Stimulated activated CD8-positive, alpha-beta memory T cell treated with anti-CD3 and anti-CD28 coated beads, Interleukin-4, amount 100 ng/mL, for 1 hour (primary cell): ENCODE measurements at regions not wholly inside any gene's neighbourhood (a gene's known extent, or its start where the extent isn't known, plus 50 kb on each side); places are given as distances from the start of the nearest gene placed in this dataset.

Experiments used
- DNase-seq, 2 donors: peaks; one replicate each; pipeline ENCODE4 v3.0.0-alpha.2; 2020; ENCODE audit warnings: low read depth in 2 of 2, low spot score in 1 of 2

DNA sequence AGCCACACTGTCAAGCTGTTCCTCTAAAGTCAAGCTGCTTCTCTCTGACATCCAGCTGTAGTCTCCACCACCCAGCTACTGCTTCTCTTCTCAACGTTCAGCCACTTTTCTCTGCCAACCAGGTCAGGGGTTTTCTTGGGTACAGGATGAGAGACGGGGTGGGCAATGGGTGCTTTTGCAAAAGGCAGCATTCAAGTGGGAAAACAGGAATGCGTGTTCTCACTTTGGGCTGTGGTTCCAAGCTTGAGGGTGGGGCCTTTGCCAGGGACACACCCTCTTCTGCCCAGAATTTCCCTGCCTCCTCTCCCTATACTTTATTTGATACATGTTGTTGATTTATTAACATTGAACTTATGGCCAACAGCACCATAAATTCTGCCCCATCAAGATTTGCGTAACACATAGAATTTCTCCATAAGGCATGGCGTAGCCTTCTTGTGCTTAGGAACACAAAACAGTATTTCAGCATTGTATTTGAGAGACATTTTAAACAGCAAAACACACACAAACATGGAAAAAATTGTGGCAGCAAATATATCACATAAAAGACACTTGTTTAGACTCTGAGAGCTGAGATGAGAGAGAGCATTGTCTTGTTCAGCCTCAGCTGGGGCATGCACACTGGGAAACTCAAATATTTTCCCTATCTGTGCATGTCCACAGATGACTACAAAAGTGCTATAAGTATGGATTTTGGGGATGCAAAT, 392.8 kb downstream of the SLITRK6 start:
- no peak for DNase-seq

DNA sequence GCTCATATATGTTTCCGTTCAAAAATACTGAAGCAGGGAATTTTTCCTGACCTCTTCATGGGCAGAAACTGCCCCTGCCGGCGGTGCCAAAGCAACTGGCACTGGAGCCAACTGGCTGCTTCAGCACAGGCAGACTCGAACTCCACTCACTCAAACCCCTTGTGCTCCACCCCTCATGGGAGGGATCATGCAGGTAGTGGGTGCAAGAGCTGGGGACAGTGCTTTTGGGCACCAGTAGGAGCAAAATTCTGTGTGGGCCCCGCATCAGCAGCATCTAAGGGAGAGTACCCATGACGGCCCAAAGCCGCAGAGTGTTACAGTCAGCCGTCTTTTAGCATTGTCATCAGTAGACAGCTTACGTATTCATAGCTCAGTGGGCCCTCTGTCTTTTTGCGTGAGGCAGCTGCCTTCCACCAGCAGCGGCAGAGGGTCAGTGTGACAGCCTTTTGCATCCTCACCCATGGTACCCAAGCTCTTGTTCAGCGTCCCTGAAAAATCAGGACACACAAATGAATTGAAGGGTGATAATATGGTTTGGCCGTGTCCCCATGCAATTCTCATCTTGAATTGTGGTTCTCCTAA, 393.8 kb downstream of the SLITRK6 start:
- DNase-seq = no peak

DNA sequence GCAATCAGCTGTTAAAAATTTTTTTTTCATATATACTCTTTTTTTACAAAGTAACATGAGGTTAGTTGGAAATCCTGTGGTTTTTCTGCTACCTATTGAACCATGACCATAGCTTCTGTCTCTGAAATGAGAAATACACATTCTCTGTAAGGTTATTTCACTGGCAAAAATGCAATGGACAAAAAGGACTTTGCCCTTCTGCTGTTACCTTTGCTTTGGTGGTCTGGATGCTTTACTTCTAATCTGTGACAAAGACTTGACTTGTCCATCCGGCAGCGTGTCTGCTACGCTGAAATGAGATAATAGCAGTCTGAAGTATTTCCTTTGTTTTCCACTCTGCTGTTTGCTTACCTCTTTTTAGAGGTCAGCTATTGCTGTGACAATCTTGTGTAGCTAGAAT, 412.8 kb downstream of the SLITRK6 start:
- DNase-seq = no peak

DNA sequence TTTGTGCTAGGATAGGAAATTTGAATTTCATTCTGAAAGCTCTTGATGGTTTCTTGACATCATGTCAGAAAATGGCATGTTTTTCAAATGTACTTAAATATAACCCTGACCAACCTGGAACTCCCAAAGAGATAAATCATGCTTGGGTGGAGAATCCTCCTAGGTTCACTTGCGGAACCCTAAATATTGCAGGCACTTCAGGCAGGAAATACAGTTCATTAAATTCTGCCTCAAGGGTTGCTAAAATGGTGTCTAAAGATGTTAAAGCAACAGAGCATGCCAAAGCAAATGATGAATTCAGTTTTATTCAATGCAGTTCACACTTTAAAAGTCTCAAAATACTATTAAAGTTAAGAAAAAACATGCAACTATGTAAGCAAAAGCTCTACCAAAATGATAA, 415.9 kb downstream of the SLITRK6 start:
- no peak for DNase-seq

DNA sequence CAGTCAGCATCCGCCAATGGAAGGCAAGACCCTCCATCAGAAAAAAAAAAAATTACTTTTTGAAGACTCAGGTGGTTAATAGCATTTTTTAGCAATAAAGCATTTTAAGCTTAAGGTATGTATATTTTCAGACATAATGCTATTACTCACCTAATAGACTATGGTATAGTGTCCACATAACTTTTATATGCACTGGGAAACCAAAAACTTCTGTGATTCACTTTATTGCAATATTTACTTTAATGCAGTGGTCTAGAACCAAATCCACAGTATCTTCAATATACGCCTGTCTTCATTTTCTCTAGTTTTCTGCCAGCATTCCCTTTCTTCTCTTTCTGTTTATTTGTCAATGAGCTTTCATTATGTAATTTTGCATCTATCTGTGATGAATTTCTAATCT, 418.1 kb downstream of the SLITRK6 start:
- DNase-seq = no peak

DNA sequence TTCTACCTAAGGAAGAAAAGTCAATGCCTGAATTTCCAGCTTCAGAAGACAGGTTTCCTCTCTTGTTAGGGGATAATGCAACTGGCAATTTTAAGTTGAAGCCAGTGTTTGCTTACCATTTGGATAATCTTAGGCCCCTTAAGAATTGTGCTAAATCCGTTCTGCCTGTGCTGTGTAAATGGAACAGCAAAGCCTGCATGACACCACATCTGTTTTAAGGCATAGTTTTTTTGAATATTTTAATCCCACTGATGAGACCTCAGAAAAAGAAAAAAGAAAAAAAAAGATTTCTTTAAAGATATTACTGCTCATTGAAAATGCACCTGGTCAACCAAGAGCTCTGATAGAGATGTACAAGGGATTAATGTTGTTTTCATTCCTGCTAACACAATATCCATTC, 419.2 kb downstream of the SLITRK6 start:
- no peak for DNase-seq

DNA sequence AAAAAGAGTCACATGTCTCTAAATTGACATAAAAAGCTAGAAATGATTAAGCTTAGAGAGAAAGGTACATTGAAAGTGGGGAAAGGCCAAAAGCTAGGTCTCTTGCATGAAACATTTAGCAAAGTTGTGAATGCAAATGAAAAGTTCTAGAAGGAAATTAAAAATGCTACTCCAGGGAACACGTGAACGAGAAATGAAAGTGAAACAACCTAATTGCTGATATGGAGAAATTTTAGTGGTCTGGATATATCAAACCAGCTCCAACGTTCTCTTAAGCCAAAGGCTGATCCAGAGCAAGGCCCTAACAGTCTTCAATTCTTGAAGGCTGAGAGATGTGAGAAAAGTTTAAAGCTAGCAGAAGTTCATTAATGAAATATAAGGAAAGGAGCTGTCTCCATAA, 419.8 kb downstream of the SLITRK6 start:
- no peak for DNase-seq

DNA sequence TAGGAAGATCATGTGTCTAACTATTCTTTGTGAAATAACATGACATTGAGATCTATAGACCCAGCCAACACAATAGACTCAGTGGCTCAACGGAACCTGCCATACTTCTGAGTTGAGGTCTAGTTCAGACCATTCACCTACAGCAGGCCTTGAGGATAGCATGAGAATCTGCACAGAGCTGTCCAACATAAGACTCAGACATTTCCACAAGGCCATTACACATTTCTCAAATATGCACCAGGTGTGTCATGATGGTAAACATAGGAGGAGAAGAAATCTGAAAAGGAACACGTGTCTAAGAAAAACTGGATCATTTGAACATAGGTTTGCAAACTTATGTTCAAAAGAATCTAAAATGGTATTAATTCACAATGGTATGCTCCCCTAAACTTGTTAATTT, 421.4 kb downstream of the SLITRK6 start:
- no peak for DNase-seq

DNA sequence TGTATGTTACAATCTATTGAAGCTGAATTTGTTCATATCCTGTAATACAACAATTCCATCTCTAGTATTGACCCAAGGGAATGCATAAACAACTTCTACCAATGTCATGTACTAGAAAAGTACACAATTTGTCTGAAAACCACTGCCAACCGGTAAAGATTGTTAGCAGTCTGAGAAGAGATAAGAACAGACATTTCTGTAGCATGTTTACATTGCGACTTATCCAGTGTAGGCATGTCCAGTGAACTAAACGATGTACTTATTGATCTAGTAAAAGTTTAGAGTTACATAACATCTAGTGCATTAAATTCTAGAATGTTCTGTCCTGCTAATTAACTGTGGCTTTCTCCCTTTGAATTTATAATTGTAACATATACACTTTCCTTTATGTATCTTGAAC, 425.9 kb downstream of the SLITRK6 start:
- DNase-seq = no peak

DNA sequence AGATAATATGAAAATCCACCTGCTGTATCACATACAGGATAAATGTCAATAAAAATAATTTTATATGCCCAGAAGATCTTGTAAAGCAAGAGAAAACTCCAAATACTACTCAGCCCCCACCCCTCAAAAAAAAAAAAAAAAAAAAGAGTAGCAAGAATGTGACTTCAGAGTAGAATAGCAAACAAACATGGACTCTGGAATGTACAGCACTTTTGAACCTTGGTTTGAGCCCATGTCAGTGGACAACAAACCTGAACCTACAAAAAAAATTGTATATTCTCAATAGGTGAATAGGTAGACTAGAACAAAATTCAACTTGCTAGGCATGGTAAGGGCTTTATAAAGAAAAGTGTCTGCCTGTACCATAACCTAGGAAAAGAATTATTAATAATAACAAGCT, 428.0 kb downstream of the SLITRK6 start:
- no peak for DNase-seq

DNA sequence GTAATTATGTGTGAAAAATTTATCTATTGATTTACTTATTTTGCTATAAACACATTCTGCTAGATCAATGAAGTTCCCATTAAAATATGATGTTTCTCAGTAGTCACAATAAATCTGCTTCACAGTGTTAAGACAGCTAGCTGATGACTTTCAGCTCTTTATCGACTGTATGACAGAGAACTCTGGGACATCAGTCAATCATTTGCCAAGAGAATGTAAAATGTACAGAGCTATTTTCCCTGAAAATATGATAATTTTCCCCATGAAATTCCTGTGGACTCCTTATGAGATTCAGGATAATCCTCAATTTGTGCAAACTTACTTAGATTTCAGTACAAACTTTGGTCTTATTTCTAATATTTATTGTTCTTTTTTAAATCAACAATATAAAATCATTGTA, 430.5 kb downstream of the SLITRK6 start:
- DNase-seq = no peak

DNA sequence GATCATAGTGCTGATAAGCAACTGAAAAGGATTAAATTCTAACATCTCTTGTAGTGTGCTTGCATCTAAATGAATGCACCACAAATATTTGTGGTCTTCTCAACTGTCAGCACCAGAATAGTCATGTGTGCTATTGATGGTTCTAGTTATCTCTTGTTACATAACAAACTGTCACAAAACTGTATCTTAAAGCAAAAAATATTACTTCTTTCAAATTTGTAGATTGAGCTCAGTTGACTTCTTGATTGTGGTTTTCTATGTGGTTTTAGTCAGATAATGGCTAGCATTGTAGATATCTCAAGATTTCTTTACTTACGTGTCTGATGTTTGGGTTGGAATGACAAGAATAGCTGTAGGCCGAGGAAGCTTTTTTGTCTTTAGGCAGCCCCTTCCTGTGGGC, 431.3 kb downstream of the SLITRK6 start:
- no peak for DNase-seq

DNA sequence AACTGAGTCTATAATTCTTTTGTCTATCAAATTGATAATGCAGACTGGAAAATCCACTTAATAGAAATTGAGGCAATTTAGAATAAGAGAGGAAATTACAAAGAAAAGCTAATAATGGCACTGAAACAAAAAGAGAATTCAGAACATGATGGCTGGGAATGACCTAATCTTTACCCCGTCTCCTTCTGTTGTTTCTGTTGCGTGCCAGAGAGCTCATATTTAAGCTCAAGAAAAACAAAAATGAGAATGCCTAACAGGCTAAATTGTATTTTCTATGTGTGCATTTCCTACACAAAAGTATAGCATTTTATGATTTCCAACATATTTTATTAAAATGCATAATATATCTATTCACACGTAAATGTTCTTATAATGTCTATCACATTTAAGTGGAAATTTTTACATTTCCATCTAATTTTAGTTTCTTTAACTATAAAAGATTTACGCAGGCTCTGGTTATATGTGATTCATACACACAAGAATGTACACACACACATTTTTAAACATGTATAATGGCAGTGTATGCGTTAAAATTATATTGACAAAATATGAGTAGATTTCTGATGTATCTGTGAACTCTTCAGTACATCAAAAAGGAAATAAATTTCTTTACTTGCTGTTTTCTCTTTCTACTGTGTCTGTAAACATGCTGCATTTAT, 432.3 kb downstream of the SLITRK6 start:
- DNase-seq = no peak

DNA sequence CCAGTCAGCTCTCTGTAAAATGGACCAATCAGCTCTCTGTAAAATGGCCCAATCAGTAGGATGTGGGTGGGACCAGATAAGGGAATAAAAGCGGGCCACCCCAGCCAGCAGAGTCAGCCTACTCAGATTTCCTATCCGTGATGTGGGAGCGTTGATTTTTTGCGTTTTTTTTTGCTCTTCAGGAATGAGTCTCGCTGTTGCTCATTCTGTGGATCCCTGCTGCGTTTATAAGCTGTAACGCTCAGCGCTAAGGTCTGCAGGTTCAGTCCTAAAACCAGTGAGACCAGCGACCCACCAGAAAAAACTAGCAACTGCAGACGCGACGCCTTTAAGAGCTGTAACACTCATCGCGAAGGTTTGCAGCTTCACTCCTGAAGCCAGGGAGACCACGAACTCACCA, 435.7 kb downstream of the SLITRK6 start:
- no peak for DNase-seq

DNA sequence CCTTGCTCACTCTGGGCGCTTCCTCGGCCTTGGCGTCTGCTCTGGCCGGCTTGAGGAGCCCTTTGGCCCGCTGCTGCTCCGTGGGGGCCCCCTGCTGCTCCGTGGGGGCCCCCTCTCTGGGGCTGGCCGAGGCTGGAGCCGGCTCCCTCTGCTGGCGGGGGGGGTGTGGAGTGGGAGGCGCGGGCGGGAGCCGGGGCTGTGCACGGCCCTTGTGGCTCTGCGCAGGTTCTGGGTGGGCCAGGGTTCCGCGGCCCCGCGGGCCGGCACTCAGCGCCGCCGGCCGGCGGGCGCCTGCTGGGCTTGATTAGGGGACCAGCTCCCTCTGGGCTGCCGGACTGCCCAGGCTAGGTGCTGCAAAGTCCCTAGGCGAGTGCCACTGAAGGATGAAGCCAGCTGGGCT, 436.2 kb downstream of the SLITRK6 start:
- no peak for DNase-seq

DNA sequence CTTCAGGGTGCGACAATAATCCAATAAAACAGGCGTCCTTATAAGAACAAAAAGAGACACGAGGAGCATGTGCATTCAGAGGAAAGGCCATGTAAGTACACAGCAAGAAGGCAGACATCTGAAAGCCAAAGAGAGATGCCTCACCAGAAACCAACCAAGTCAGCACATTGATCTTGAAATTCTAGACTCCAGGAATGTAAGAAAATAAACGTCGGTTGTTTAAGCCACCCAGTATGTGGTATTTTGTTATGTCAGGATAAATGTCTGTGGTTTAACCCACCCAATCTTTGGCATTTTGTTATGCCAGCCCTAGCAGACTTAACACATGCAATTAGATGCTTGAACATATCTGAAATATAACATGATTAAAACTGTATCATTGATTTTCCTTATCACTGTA, 452.0 kb downstream of the SLITRK6 start:
- no peak for DNase-seq

DNA sequence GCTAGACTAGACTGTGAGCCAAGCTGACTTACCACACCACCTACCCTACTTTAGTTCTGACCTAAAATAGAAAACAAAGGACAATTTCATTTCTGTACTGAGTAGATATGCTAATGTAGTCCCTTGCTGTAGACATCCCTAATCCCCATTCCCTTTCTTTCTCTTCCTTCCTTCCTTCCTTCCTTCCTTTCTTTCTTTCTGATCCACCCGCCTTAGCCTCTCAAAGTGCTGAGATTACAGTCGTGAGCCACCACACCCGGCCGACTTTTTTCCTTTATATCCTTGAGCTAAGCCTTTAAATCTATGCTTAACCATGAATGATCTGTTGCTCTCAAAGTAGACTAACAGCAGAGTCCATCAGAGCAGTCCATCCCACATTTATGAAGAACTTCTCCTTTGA, 465.0 kb downstream of the SLITRK6 start:
- DNase-seq = no peak

DNA sequence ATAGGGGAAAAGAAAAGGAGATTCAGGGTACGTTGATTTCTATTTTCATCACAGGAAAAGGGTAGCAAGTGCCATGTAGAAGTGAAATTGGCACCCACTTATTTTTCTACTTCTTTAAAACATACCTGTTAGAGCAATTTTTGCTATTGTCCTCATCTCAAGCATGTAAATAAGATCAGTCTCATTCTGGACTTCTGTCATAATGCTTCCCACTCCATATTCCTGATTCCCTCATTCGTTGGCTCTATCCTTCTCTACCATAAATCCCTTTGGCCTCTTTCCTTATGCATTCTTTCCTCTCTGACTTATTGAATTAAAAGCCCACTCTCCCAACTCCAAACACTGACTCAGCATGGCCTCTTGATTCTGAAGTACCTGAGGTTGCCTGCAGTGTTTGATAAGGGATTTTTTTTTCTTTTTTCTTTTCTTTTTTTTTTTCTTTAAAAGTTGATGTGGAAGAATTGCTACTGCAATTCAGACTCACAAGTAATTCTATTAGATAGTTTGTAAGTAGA, 465.7 kb downstream of the SLITRK6 start:
- no peak for DNase-seq

DNA sequence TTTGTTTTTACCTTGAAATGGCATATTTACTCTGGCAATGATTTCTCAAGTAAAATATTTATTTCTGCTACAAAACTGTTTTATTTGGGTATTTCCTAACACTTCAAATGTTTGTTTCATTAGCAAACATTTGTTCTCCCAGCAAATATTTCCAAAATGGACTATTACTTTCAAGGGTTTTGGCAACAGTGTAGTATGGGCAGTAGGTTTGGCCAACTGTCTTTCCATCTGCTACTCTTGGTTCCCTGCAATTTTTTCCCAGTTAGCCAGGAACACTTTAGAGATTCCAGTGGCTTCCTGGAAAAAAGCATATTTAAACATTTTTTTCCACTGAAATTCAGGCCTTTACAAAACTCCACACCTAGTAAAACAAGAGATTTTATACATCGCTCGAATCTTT, 466.6 kb downstream of the SLITRK6 start:
- DNase-seq = no peak

DNA sequence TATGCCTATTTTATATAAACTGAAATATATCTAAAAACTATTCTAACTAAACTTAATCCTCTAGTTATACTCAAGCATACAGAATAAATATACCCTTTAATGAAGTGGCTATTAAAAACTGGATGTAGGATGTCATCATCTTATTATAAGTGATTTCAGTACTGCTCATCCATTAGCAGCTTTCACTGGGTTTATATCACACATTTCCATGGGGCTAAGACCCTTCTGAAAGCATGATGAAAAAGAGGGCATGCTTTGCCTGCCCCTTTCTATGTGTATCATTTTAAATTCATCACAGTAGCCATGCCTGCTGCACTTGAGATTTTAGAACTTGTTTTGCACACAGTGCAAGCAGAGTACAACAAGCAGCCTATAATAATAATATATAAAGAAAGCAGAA, 477.5 kb downstream of the SLITRK6 start:
- no peak for DNase-seq

DNA sequence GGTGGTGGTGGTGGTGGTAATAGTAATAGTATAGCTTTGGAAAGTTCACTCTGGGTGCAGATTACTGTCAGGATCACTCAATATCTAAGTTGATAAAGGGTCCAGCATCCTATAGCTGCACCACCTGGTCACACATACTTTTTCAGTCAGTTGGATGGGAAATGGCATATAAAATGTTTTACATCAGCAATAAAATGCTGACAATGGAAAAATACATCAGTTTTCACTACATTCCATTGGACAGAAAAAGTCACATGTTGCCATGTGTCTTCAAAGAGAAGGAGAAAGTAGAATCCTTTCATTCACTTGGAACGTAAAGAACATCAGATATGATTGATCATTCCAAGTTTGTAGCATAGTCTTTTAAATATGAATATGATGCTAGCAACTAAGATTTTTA, 481.4 kb downstream of the SLITRK6 start:
- no peak for DNase-seq

DNA sequence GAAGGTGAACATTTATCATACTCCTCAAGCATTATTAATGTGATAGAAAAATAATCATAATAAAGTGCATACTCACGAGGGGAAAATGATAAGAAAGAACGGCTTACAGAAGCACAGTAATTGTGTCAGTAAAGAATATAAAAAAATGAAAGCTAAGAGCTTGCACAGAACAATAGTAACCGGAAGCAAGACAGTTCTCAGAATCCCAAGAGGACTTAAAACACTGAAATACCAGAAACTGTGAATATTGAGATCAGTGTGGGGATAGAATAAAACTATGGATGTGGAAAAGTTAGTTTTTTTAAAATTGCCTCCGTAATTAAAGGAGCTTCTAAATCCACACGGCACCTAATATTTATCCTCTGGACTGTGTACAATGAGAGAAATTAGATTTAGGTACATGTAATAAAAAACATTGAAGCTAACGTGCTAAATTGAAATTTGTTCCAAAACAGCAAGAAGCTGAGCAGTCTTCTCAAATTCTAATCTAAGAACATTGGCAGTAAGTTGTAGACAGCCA, 482.7 kb downstream of the SLITRK6 start:
- no peak for DNase-seq
